Smooth muscle cell (in vitro differentiated cells): ENCODE measurements at regions not wholly inside any gene's neighbourhood (a gene's known extent, or its start where the extent isn't known, plus 50 kb on each side); places are given as distances from the start of the nearest gene placed in this dataset.

ENCODE experiments used
- DNase-seq: peaks from one replicate; lab custom pipeline; 2025; ENCODE audit not compliant: unreplicated experiment; lab: John Stamatoyannopoulos, UW
- H2AFZ ChIP-seq: fragments of 200-600 bp; sonication (generic); 2 replicates; pipeline ENCODE4 v1.6.0; 2016; ENCODE audit warnings: antibody characterized with exemption, low read depth, mild to moderate bottlenecking
- H3F3A ChIP-seq: fragments of 200-600 bp; sonication (generic); 2 replicates; pipeline ENCODE4 v1.6.0; 2017; ENCODE audit warnings: antibody characterized with exemption, low read depth
- H3K27ac ChIP-seq: fragments of 200-600 bp; sonication (generic); 2 replicates; pipeline ENCODE4 v1.5.1; 2016; ENCODE audit warnings: low read depth, mild to moderate bottlenecking
- H3K27me3 ChIP-seq: fragments of 200-600 bp; sonication (generic); 2 replicates; pipeline ENCODE4 v1.6.1; 2016; ENCODE audit warnings: low read depth, mild to moderate bottlenecking
- H3K36me3 ChIP-seq: fragments of 200-600 bp; sonication (generic); 2 replicates; pipeline ENCODE4 v1.5.1; 2016; ENCODE audit warnings: low read depth
- H3K4me1 ChIP-seq: fragments of 200-600 bp; sonication (generic); 2 replicates; pipeline ENCODE4 v1.5.1; 2016; ENCODE audit warnings: low read depth
- H3K4me2 ChIP-seq: fragments of 200-600 bp; sonication (generic); 2 replicates; pipeline ENCODE4 v1.6.0; 2016; ENCODE audit warnings: mild to moderate bottlenecking
- H3K4me3 ChIP-seq: fragments of 200-600 bp; sonication (generic); 2 replicates; pipeline ENCODE4 v1.5.1; 2016; ENCODE audit warnings: mild to moderate bottlenecking
- H3K79me2 ChIP-seq: fragments of 200-600 bp; sonication (generic); 2 replicates; pipeline ENCODE4 v1.6.0; 2016; ENCODE audit warnings: low read depth, mild to moderate bottlenecking
- H3K9ac ChIP-seq: fragments of 200-600 bp; sonication (generic); 2 replicates; pipeline ENCODE4 v1.6.0; 2016; ENCODE audit warnings: low read depth
- H3K9me3 ChIP-seq: fragments of 200-600 bp; sonication (generic); replicated peaks from 2 replicates; pipeline ENCODE4 v1.5.1; 2016; ENCODE audit warnings: low read depth
- H4K20me1 ChIP-seq: fragments of 200-600 bp; sonication (generic); 2 replicates; pipeline ENCODE4 v1.6.0; 2016; ENCODE audit warnings: low read depth
- CTCF ChIP-seq: fragments of 200-600 bp; sonication (generic); IDR thresholded peaks from 2 replicates; pipeline ENCODE4 v1.5.1; 2017; ENCODE audit warnings: borderline replicate concordance, mild to moderate bottlenecking, antibody characterized with exemption; ENCODE audit not compliant: insufficient read depth, poor library complexity, severe bottlenecking
- WGBS: methylation state at CpG from one replicate; pipeline ENCODE4 v1.1.7; 2016; ENCODE audit warnings: low lambda C conversion rate; 5-methylcytosine and 5-hydroxymethylcytosine counted together

GRCh38 chr19:46922465-46922864, 61.7 kb downstream of the ARHGAP35 start:
- Histone ChIP-seq H3K4me1 (peaks cover 22% of the 10 kb centered on the region), H3K4me3 (no peak overlapping the region), H3F3A (peaks cover 9% of the 10 kb centered on the region), H3K27me3 (no peaks in the 10 kb centered on the region), H4K20me1 (peaks cover 74% of the 10 kb centered on the region), H3K4me2 (no peak overlapping the region), H3K79me2 (peaks cover 67% of the 10 kb centered on the region), H3K27ac (no peak overlapping the region), H3K9ac (no peak overlapping the region), H2AFZ (no peak overlapping the region), H3K9me3 (no peaks in the 10 kb centered on the region), H3K36me3 (peaks cover 9% of the 10 kb centered on the region)
- DNase-seq: no peak
- whole genome bisulfite sequencing: 100% methylated on average over 3 of the region's 3 CpGs
- TF ChIP-seq CTCF: no peak

DNA sequence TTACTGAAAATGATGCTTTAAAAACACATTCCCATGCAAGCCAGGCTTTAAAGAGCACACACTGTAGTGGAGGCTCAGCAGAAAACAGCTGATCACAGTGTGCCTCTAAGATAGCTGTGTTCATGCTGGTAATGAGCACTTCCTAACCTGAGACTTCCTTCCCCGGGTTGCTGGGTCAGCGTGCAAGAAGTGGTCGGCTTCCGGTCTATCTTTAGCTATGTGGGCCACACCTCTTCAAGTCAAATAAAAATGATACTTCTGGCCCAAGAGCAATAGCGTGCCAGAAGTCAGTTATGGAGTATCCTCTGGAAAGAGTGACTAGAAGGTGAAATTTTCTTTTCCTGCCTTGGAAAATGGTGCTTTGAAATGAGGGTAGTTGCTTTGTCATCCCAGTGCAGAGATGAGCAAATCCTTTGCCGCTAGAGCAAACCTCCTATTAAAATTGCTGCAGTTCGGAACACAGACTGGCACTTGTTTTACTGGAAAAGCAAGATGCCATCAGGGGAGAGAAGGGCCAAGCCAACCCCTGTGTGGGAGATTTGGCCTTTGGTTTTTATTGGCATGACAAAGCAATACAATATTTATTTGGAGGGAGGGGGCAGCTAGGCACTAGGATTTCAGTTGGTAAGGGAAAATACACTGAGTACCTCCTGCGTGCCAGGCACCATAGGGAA, 64.2 kb downstream of the ARHGAP35 start:
- Histone ChIP-seq H3K27me3 (no peaks in the 10 kb centered on the region), H3K9ac (peak overlapping the region; percentile 39), H3K9me3 (no peaks in the 10 kb centered on the region), H3F3A (peaks cover 9% of the 10 kb centered on the region), H3K36me3 (peaks cover 9% of the 10 kb centered on the region), H2AFZ (no peak overlapping the region), H3K4me2 (peak overlapping the region; percentile 66), H3K4me3 (no peak overlapping the region), H3K79me2 (peaks cover 71% of the 10 kb centered on the region), H4K20me1 (peaks cover 80% of the 10 kb centered on the region), H3K27ac (peak overlapping the region; percentile 84), H3K4me1 (peaks cover 22% of the 10 kb centered on the region)
- no peak for DNase-seq
- TF ChIP-seq CTCF: no peak
- 62% methylated on average over 8 of the region's 8 CpGs for WGBS

DNA sequence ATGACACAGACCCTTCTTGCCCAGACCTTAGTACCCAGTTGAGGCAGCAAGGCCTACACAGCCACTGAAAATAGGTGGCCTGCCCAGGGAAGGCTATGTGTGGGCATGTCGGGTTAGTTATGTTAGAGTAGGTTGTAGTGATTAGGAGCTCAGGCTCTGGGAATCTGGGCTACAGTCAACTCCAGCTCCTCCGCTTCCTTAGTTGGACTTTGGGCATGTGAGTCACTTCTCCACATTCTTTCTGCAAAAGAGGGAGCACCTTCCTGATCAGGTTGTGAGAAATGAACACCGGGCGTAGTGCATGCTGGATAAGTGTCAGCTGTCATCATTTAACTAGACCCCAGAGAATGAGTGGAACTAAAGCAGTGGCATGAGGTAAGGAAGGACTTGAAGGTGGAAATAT, 64.8 kb downstream of the ARHGAP35 start:
- Histone ChIP-seq H2AFZ (no peak overlapping the region), H3K27ac (peak overlapping the region; percentile 84), H3K4me3 (no peak overlapping the region), H3K36me3 (peaks cover 9% of the 10 kb centered on the region), H3K27me3 (no peaks in the 10 kb centered on the region), H3K9ac (peak overlapping the region; percentile 39), H3K9me3 (no peaks in the 10 kb centered on the region), H3K4me2 (peak overlapping the region; percentile 66), H3K4me1 (peaks cover 22% of the 10 kb centered on the region), H3K79me2 (peaks cover 71% of the 10 kb centered on the region), H4K20me1 (peaks cover 80% of the 10 kb centered on the region), H3F3A (peaks cover 12% of the 10 kb centered on the region)
- WGBS: 52% methylated on average over 4 of the region's 4 CpGs
- TF ChIP-seq CTCF: no peak
- DNase-seq: no peak
